ENCODE measurements at regions not wholly inside any gene's neighbourhood (a gene's known extent, or its start where the extent isn't known, plus 50 kb on each side); places are given as distances from the start of the nearest gene placed in this dataset.

DNA sequence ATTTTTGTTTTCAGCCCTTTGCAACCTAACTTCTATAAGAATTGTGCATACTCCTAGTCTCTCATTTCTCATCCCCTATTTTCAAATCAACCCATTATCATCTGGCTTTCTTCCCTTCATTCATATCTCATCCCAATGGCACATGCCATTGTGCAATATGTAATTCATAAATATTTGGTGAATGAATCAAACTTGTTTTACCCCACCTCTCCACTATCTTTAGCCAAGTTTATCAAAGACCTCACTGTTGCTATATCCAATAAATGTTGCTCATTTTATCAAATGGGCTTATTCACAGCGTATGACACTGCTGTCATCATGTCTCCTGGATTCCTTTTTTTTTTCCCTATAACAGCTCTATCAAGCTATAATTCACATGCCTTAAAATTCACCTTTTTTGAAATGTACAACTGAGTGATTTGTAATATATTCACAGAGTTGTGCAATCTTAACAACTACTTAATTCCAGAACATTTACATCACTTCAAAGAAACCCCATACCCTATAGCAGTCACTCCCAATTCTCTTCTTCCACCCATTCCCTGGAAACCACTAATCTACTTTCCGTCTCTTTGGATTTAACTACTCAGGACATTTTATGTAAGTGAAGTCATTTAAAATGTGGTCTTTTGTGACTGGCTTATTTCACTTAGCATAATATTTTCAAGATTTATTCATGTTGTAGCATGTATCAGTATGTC, 214.4 kb upstream of the PAPPA start:
- ATAC-seq (replicated peaks) (no peak), DNase-seq (no peak)
- Mint-ChIP-seq H3K27me3 (no peaks in the 10 kb centered on the region), H3K27ac (no peak overlapping the region), H3K4me3 (no peak overlapping the region), H3K9me3 (peaks cover 8 to 16% of the 10 kb centered on the region in 2 donors), H3K36me3 (ENCODE audit: insufficient read depth) (no peaks in the 10 kb centered on the region), H3K4me1 (ENCODE audit: low read depth in 2 of 2) (no peaks in the 10 kb centered on the region)

DNA sequence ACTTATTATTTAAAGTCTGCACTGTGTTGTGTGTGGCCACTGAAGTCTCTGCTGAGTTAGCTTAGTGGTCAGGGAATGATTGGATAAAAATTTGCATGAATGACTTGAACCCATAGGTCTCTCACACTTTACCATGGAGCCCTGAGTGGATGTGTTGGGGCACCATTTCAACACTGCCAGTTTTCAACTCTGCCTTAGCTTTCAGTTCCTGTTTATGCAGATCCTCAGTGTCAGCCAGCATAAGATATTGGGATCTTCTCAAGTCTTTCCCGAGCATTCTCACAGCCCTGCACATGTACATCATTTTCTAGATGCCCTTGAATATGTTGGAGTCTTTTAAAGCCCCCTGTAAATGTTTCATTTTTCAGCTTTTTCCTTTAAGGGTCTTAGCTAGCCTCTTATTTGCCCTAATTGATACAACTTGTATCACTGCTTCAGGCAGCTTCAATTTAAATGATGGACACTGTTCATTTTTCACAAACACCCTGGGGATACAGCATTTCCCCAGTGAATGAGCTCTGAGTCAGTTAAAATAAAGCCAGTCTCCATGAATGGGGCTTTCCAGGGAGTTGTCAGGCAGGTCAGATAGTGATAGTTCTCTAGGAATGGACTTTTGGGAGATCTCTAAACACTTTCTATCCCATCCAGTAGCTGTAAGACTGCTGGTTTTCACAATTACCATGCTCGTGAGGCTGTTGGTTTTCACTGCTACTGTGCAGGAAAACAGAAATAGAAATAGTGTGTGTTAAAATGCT, 211.9 kb upstream of the PAPPA start:
- Mint-ChIP-seq H3K36me3 (ENCODE audit: insufficient read depth) (no peaks in the 10 kb centered on the region), H3K4me1 (ENCODE audit: low read depth in 2 of 2) (no peaks in the 10 kb centered on the region), H3K4me3 (no peak overlapping the region), H3K27ac (no peak overlapping the region), H3K9me3 (peaks cover 8 to 16% of the 10 kb centered on the region in 2 donors), H3K27me3 (no peaks in the 10 kb centered on the region)
- ATAC-seq (replicated peaks), result no peak
- DNase-seq, result no peak

DNA sequence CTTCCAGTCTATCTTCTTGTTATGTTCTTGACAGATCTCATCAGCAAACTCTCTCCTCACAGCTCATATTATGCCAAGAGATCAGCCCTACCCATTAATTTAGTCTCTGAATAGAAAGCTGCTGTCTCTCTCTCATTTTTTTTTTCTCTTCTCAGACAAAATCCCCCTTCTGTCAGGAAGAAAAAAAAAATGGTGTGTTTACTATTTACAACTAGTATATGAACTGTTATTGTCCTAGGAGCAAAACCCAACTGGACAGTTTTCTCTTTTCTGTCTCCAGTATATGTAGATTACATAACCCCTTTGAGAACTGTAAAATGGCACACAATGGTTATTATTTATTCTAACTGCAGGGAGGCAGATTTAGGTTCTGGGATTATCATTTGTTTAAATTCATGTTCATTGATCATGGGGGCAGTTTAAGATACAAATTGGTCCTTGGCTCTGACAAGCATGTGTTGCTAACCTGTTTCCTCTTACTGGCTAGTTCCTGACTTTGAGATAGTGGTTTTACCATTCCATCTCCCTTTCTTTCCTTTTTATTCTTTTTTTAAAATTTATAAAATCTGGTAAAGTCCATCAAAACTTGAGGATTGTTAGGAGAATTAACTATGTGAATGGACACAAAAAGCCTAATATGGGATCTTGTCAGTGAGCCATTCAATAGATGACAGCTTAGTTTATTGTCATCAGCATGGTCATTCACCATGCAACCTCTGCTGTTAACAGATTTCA, 210.0 kb upstream of the PAPPA start:
- peaks cover 6 to 15% of the 10 kb centered on the region in 2 donors for H3K9me3 Mint-ChIP-seq
- no peaks in the 10 kb centered on the region for H3K36me3 Mint-ChIP-seq (ENCODE audit: insufficient read depth)
- ATAC-seq (replicated peaks) (no peak), DNase-seq (no peak)
- no peak overlapping the region for H3K27ac Mint-ChIP-seq
- no peaks in the 10 kb centered on the region for H3K27me3 Mint-ChIP-seq
- no peak overlapping the region for H3K4me3 Mint-ChIP-seq
- no peaks in the 10 kb centered on the region for H3K4me1 Mint-ChIP-seq (ENCODE audit: low read depth in 2 of 2)

DNA sequence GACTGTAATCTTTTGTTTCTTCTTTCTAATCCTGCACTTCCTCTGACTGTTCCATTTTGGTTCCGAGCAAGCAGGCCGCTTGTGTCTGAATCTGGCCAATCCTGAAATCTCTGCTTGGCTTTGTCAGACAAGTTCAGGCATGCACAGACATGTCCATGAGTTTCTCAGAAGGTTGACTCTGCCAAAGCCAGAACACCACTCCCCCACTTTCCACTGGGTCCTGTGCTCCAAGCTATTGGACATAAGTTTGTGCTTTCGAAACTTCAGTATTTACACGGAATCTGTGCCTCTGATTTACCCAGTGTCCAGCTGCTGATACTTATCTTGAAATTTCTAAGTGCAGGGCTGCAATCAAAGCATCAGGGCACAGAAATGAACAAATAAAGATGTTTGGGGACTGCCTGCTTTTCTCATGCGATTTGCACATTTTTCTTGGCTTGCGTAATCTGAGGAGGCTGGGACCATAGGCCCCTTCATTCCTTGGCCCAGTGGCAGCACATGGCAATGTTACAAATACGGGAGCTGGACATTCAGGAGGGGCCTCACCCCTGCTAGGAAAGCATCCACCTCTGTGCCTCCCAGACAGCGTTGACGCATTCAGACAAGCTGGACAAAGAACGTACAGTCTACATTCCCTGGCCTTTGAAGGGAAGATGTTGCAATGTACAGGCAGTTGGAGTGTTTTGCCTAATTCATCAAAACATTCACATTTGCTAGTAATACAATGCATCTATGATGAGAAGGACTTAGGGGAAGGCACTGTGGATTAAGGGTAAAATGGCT, 209.2 kb upstream of the PAPPA start:
- Mint-ChIP-seq H3K4me3 (no peak overlapping the region), H3K27me3 (no peaks in the 10 kb centered on the region), H3K4me1 (ENCODE audit: low read depth in 2 of 2) (no peaks in the 10 kb centered on the region), H3K36me3 (ENCODE audit: insufficient read depth) (no peaks in the 10 kb centered on the region), H3K9me3 (peaks cover 2 to 7% of the 10 kb centered on the region in 2 donors), H3K27ac (no peak overlapping the region)
- ATAC-seq (replicated peaks), result no peak
- DNase-seq, result no peak

DNA sequence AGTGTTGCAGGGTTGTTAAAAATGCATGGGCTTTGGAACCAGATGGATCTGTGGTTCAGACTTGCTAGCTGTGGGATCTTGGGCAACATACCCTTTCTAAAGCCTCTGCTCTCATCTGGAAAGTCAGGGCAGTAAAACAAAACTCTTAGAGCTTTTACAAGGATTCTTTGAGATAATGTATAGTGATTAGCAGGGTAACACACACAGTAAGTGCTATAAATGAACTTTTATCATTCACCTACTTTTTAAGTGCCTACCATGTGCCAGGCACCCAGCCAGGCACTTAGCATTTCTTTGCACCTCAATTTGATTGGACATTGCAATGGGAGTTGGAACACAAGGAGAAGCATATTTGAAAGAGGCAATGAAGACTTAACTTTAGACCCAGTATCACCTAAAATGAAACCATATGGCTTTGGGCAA, 208.6 kb upstream of the PAPPA start:
- H3K4me3 Mint-ChIP-seq, result no peak overlapping the region
- no peaks in the 10 kb centered on the region for H3K4me1 Mint-ChIP-seq (ENCODE audit: low read depth in 2 of 2)
- ATAC-seq (replicated peaks), result no peak

DNA sequence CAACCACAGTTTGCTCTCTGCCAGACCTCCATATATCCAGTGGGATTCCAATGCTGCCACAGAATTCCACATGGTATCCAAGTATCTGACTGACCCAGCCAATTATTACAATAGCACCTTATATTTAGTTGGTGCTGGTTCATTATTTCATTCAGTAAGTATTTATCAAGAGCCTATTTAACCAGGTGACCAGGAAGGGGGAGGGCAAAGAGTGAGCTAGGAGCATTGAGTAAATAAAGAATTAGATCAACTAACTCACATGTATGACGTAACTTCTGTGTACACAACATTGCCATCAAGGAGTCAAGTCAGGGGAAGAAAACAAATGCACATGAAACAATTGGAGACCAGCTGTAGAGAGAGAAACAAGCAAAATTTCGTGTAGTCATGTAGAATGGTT, 207.1 kb upstream of the PAPPA start:
- H3K4me1 Mint-ChIP-seq (ENCODE audit: low read depth in 2 of 2), result no peaks in the 10 kb centered on the region
- H3K4me3 Mint-ChIP-seq, result no peak overlapping the region
- no peak overlapping the region for H3K27ac Mint-ChIP-seq
- H3K27me3 Mint-ChIP-seq, result no peaks in the 10 kb centered on the region
- no peak for DNase-seq
- no peaks in the 10 kb centered on the region for H3K36me3 Mint-ChIP-seq (ENCODE audit: insufficient read depth)
- no peak for ATAC-seq (replicated peaks)
- H3K9me3 Mint-ChIP-seq, result peaks cover 5% of the 10 kb centered on the region in 2 donors

More for the DNA sequence above, 208.6 kb upstream of the PAPPA start:
- Mint-ChIP-seq H3K27me3 (no peaks in the 10 kb centered on the region), H3K27ac (no peak overlapping the region), H3K36me3 (ENCODE audit: insufficient read depth) (no peaks in the 10 kb centered on the region), H3K9me3 (peaks cover 2 to 5% of the 10 kb centered on the region in 2 donors)
- no peak for DNase-seq

DNA sequence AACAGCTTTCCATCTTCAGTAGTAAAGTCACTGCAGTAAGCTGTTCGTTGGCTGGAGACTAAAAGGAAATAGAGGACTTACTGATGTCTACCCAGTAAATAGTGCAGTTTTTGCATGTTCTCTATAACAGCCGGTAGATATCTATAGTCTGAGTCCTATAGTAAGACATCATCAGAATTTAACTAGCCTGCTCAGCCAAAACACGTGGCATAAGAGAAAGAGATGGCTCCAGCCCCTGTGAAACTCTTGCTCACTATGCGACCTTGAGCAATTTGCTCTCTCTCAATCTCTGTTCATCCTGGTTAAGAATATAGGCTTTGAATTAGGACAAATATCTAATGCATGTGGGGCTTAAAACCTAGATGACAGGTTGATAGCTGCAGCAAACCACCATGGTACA, 201.6 kb upstream of the PAPPA start:
- DNase-seq (no peak), ATAC-seq (replicated peaks) (no peak)
- H3K27ac Mint-ChIP-seq, result no peak overlapping the region
- H3K4me1 Mint-ChIP-seq (ENCODE audit: low read depth in 2 of 2), result no peaks in the 10 kb centered on the region
- H3K27me3 Mint-ChIP-seq, result no peaks in the 10 kb centered on the region
- no peak overlapping the region for H3K4me3 Mint-ChIP-seq
- H3K36me3 Mint-ChIP-seq (ENCODE audit: insufficient read depth), result no peaks in the 10 kb centered on the region
- H3K9me3 Mint-ChIP-seq, result peaks cover 3 to 7% of the 10 kb centered on the region in 2 donors

DNA sequence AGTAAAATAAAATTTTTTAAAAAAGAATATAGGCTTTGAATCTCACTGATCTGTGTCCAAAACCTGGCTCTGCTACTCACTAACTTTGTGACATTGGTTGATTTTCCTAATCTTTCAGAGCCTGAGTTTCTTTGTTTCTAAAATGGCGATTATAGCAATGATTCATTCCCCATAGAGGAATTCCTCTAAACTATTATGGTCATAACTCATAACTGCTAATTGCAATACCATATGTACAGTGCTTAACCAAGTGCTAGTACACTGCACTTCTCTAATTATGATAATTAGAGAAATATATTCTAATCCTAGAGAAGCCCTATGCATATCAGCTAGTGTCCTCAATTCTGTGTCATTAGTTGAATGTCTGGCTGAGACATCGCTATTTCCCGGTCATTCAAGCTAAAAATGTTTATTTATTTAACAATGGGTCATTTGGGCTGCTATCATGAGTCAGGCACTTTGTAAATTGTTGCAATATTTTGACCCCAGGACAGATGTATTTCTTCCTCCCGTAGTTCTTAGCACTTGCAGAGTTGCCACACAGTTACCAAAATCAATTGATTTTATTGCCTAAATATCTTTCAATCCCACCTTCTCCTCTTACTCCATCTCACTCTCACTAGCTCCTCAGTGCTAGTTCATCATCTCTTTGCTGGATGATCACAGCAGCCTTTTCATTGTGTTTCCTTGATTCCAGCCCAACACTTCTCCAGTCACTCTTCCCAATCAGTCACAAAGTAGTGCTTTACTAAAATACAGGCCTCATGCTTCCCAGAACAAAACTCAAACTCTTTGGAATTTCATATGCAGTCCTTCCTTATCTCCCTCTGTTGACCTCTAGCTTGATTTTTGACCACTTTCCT, 200.9 kb upstream of the PAPPA start:
- DNase-seq (no peak), ATAC-seq (replicated peaks) (no peak)
- Mint-ChIP-seq H3K9me3 (peaks cover 3 to 7% of the 10 kb centered on the region in 2 donors), H3K4me3 (no peak overlapping the region), H3K27ac (no peak overlapping the region), H3K36me3 (ENCODE audit: insufficient read depth) (no peaks in the 10 kb centered on the region), H3K27me3 (no peaks in the 10 kb centered on the region), H3K4me1 (ENCODE audit: low read depth in 2 of 2) (no peaks in the 10 kb centered on the region)

DNA sequence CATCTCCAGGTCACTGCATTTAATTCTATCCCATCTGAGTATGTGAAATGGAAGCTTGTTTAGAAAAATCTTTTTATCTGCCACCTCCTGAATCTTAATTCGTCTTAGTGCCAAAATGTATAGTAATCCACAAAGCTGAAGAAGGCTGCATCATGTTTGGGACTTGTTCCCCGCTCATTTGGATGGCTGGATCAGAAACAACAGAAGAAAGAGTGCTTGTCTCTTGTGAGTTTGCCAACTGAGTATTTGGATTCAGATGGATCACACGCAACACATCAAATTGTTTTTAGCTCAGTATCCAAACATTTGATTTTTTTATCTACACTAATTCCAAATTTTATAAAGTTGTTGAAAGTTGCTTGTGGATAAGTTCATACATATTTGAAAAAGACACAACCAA, 197.2 kb upstream of the PAPPA start:
- H3K27ac Mint-ChIP-seq, result no peak overlapping the region
- no peak overlapping the region for H3K4me3 Mint-ChIP-seq
- no peak for ATAC-seq (replicated peaks)
- no peaks in the 10 kb centered on the region for H3K27me3 Mint-ChIP-seq
- H3K4me1 Mint-ChIP-seq (ENCODE audit: low read depth in 2 of 2), result no peaks in the 10 kb centered on the region
- no peaks in the 10 kb centered on the region for H3K36me3 Mint-ChIP-seq (ENCODE audit: insufficient read depth)
- no peak for DNase-seq
- H3K9me3 Mint-ChIP-seq, result peaks cover 3 to 7% of the 10 kb centered on the region in 2 donors

DNA sequence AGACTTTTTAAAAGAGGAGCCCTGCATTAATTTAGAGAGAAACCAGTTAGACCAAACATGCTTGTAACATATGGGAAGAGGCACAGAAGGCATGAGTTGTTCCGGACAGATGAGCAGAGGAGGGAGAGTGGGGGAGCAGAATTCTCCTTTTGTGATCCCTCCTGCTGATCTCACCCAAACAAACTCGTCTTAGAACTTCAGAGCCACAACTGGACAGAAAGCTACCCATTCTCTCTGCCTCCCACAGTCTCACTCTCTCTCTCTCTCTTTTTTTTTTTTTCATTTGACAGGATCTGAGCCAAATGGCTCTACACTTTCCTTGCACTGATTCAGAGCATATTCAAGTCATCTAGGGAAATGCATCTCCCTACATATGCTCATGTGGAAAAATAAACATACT, 196.0 kb upstream of the PAPPA start:
- Mint-ChIP-seq H3K4me1 (ENCODE audit: low read depth in 2 of 2) (no peaks in the 10 kb centered on the region), H3K9me3 (peaks cover 3 to 7% of the 10 kb centered on the region in 2 donors), H3K36me3 (ENCODE audit: insufficient read depth) (no peaks in the 10 kb centered on the region), H3K27ac (no peak overlapping the region), H3K4me3 (no peak overlapping the region), H3K27me3 (no peaks in the 10 kb centered on the region)
- ATAC-seq (replicated peaks) (no peak), DNase-seq (no peak)

DNA sequence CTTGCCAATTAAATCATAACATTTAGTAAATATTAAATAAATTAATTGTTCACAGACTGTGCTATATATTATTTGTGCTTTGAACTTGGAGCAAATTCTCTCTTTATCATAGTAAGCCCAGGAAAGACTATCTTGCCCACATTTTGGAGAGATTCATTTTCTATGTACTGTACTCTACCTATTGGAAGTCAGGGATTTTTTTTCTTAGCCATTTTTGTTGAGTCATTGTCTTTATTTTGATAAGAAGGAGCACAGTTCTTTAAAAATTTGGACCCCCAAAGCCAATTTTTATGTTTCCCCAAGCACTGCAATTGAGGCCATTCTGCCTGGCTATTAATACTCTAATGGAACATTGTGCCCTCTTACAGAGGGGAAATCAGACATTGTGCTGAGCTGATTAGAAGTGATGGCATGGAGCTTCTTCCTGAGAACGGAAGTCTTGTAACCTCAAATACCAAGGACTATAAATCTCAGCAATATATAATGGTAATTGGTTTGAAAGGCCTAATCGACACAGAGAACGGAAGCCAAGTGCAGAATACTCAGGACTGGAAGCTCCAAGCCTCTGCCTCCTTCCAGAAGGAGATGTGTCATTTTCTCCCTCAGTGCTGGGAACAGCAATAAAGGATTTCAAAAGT, 188.8 kb upstream of the PAPPA start:
- Mint-ChIP-seq H3K4me3 (no peak overlapping the region), H3K27me3 (no peaks in the 10 kb centered on the region), H3K36me3 (ENCODE audit: insufficient read depth) (no peaks in the 10 kb centered on the region), H3K9me3 (peaks cover 0 to 6% of the 10 kb centered on the region in 2 donors), H3K4me1 (ENCODE audit: low read depth in 2 of 2) (no peaks in the 10 kb centered on the region), H3K27ac (no peak overlapping the region)
- DNase-seq (no peak), ATAC-seq (replicated peaks) (no peak)

DNA sequence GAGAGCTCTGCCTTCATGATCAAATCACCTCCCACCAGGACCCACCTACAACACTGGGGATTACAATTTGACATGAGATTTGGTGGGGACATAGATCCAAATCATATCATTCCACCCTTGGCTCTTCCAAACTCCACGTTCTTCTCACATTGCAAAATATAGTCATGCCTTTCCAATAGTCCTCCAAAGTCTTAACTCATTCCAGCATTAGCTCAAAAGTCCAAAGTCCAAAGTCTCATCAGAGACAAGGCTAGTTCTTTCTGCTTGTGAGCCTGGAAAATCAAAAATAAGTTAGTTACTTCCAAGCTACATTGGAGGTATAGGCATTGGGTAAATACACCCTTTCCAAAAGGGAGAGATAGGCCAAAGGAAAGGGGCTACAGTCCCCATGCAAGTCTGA, 186.9 kb upstream of the PAPPA start:
- ATAC-seq (replicated peaks) (no peak), DNase-seq (no peak)
- Mint-ChIP-seq H3K4me1 (ENCODE audit: low read depth in 2 of 2) (no peaks in the 10 kb centered on the region), H3K4me3 (no peak overlapping the region), H3K27ac (no peak overlapping the region), H3K36me3 (ENCODE audit: insufficient read depth) (no peaks in the 10 kb centered on the region), H3K27me3 (no peaks in the 10 kb centered on the region), H3K9me3 (peaks cover 0 to 4% of the 10 kb centered on the region in 2 donors)

All from effector memory CD8-positive, alpha-beta T cell (primary cell).